K562 (cell line): ENCODE measurements at regions not wholly inside any gene's neighbourhood (a gene's known extent, or its start where the extent isn't known, plus 50 kb on each side); places are given as distances from the start of the nearest gene placed in this dataset.
A peak's percentile ranks its signal among the peaks of the same experiment; 100 is the strongest.

Experiments used
- ATAC-seq: fragments of 200-7000 bp; cut with Tn5 transposase; 3 replicates; pipeline ENCODE4 v1.9.1; 2020; ENCODE audit warnings: moderate library complexity
- BruUV-seq: library from RNA; stranded (reverse); fragments of 400-500 nt; replicated peaks from 2 replicates; lab custom pipeline; 2021; lab: Mats Ljungman, UMichigan
- CTCF ChIA-PET: fragments of 300-600 bp; formaldehyde crosslinking; extraction: SDS; loops from one replicate; lab custom pipeline; 2021; ENCODE audit warnings: low intra/inter-chr PET ratio; lab: Yijun Ruan, JAX
- POLR2A ChIA-PET: fragments of 300-600, 350-650 bp; sonication (Branson Sonifier 250); formaldehyde crosslinking; extraction: SDS; loops from one replicate; lab custom pipeline; 2021; ENCODE audit warnings: antibody characterized with exemption, inconsistent platforms; lab: Yijun Ruan, JAX
- DNase-seq, 4 experiments: peaks; one replicate each; pipeline versions ENCODE4 v3.0.0 to v3.0.0-alpha.2; 2011 to 2018; ENCODE audit warnings: low spot score in 3 of 4, mixed read lengths in 3 of 4; ENCODE audit errors: extremely low read depth in 1 of 4
- FAIRE-seq: peaks from 2 replicates; lab custom pipeline; 2011; peaks lifted over from hg19 to GRCh38; lab: Jason Lieb, UNC
- H2AFZ ChIP-seq: 2 replicates; pipeline ENCODE4 v1.6.0; 2011; ENCODE audit warnings: low read depth, low read length, control low read depth, inconsistent platforms
- H3K27ac ChIP-seq: fragments of 200-600 bp; 3 replicates; pipeline ENCODE4 v1.8.0; 2011; ENCODE audit warnings: low read depth, mild to moderate bottlenecking, control low read depth, inconsistent platforms, low read length, moderate library complexity, mixed read lengths; ENCODE audit errors: extremely low read depth
- H3K27me3 ChIP-seq, 2 experiments: fragments of 300-600 bp in 1 of 2; 2 replicates in 1 of 2; 3 replicates in 1 of 2; pipeline versions ENCODE4 v1.6.0 to v1.8.0; 2011; ENCODE audit warnings: inconsistent platforms in 2 of 2, low read length in 2 of 2, mild to moderate bottlenecking in 1 of 2, mixed read lengths in 1 of 2, moderate library complexity in 1 of 2; ENCODE audit not compliant: control insufficient read depth in 2 of 2, insufficient read depth in 2 of 2
- H3K36me3 ChIP-seq: fragments of 300-600 bp; 3 replicates; pipeline ENCODE4 v1.8.0; 2011; ENCODE audit warnings: mild to moderate bottlenecking, low read length, inconsistent platforms; ENCODE audit not compliant: control insufficient read depth, insufficient read depth
- H3K4me1 ChIP-seq, 2 experiments: fragments of 200-600 bp in 1 of 2; replicated peaks in 1 of 2; 2 replicates in 1 of 2; 3 replicates in 1 of 2; pipeline versions ENCODE4 v1.5.1 to v1.8.0; 2011; ENCODE audit warnings: inconsistent platforms in 2 of 2, low read length in 2 of 2, mild to moderate bottlenecking in 1 of 2, mixed read lengths in 1 of 2, moderate library complexity in 1 of 2; ENCODE audit not compliant: control insufficient read depth in 2 of 2, insufficient read depth in 2 of 2
- H3K4me2 ChIP-seq: 2 replicates; pipeline ENCODE4 v1.6.1; 2011; ENCODE audit warnings: low read length, control low read depth, inconsistent platforms, mixed read lengths; ENCODE audit not compliant: insufficient read depth
- H3K4me3 ChIP-seq: fragments of 200-600 bp; sonication (generic), shearing (Covaris generic); 2 replicates; pipeline ENCODE4 v1.5.1; 2016; ENCODE audit warnings: control low read depth, inconsistent platforms
- H3K79me2 ChIP-seq: fragments of 200-600 bp; 3 replicates; pipeline ENCODE4 v1.8.0; 2011; ENCODE audit warnings: low read length, inconsistent platforms; ENCODE audit not compliant: control insufficient read depth, insufficient read depth
- H3K9ac ChIP-seq, 2 experiments: 2 replicates each; pipeline versions ENCODE4 v1.6.0 to v1.6.1; 2011; ENCODE audit warnings: low read depth in 2 of 2, low read length in 2 of 2, control low read depth in 1 of 2, inconsistent platforms in 1 of 2, mild to moderate bottlenecking in 1 of 2, mixed read lengths in 1 of 2; ENCODE audit not compliant: insufficient read depth in 1 of 2
- H3K9me1 ChIP-seq: one replicate; pipeline ENCODE4 v1.6.0; 2011; ENCODE audit warnings: inconsistent platforms, mild to moderate bottlenecking, low read length, moderate library complexity; ENCODE audit not compliant: control insufficient read depth, insufficient read depth
- H3K9me3 ChIP-seq: replicated peaks from 2 replicates; pipeline ENCODE4 v1.5.1; 2011; ENCODE audit warnings: low read depth, low read length, inconsistent platforms; ENCODE audit not compliant: control insufficient read depth, insufficient read depth
- H4K20me1 ChIP-seq: replicated peaks from 2 replicates; pipeline ENCODE4 v1.6.1; 2011; ENCODE audit warnings: low read length, inconsistent platforms, mixed read lengths; ENCODE audit not compliant: control insufficient read depth, insufficient read depth
- MTA1 ChIP-seq: fragments of 450-650 bp; IDR thresholded peaks from 2 replicates; pipeline ENCODE4 v1.6.1; 2017; ENCODE audit warnings: borderline replicate concordance
- PBX2 ChIP-seq, 2 experiments: IDR thresholded peaks in 1 of 2; conservative IDR thresholded peaks in 1 of 2; 2 replicates each; pipeline ENCODE4 v1.6.1; 2016; ENCODE audit warnings: low read depth in 2 of 2, mild to moderate bottlenecking in 1 of 2, missing compliant biosample characterization in 1 of 2, missing genetic modification characterization in 1 of 2, moderate library complexity in 1 of 2
- RNF219 ChIP-seq: fragments of 250-450 bp; sonication (Bioruptor Pico); IDR thresholded peaks from 2 replicates; pipeline ENCODE4 v1.5.0; 2022; ENCODE audit warnings: mild to moderate bottlenecking
- TCF3 ChIP-seq: sonication (generic); formaldehyde crosslinking; IDR thresholded peaks from 2 replicates; pipeline ENCODE4 v1.4.0; 2020; ENCODE audit warnings: mild to moderate bottlenecking, missing genetic modification reagents
- ZMIZ1 ChIP-seq, 2 experiments: fragments of 150-350 bp in 1 of 2; IDR thresholded peaks; 2 replicates each; pipeline ENCODE4 v1.6.1; 2012 to 2016; ENCODE audit warnings: low read depth in 2 of 2, low read length in 2 of 2, mild to moderate bottlenecking in 1 of 2, moderate library complexity in 1 of 2
- ZNF592 ChIP-seq: fragments of 450-650 bp; IDR thresholded peaks from 2 replicates; pipeline ENCODE4 v1.6.1; 2017; ENCODE audit warnings: antibody characterized with exemption, mild to moderate bottlenecking
- WGBS: fragments of 100-300 bp; shearing (Covaris generic); methylation state at CpG from one replicate; pipeline ENCODE4 v1.1.6; 2016; ENCODE audit warnings: low coverage, mixed read lengths; ENCODE audit not compliant: insufficient coverage; ENCODE audit errors: missing lambda C conversion rate; 5-methylcytosine and 5-hydroxymethylcytosine counted together
- in situ Hi-C: fragments of 300-500 bp; cut with MboI; formaldehyde crosslinking; loops from 4 replicates; pipeline ENCODE4 v1.15.0; 2018; ENCODE audit warnings: inconsistent platforms, mixed read lengths
- intact Hi-C: fragments of 100-400 bp; cut with micrococcal nuclease; formaldehyde crosslinking; loops from 2 replicates; pipeline ENCODE4 v1.14.2; 2022

- TF ChIP-seq PBX2 (CRISPR knock-in tag; IDR thresholded peaks at IDR 0.05; ENCODE audit: low read depth) = no peak
- TF ChIP-seq PBX2 (tag; conservative IDR thresholded peaks at IDR 0.05; ENCODE audit: low read depth) = peak; percentile 92
- no peak for TF ChIP-seq ZMIZ1 (IDR thresholded peaks at IDR 0.05; ENCODE audit: low read depth in 2 of 2, low read length in 2 of 2)
- TF ChIP-seq, all 486 proteins: peak for 5
Measured at GRCh38 chr17:62186841-62187240, 121.8 kb upstream of the MED13 start (continued).

GRCh38 chr17:62180772-62181171 lies 115.7 kb upstream of the MED13 start:
- H3K9ac ChIP-seq = no peak overlapping the region
- no TSS peak for BruUV-seq
- H2AFZ ChIP-seq = peak overlapping the region; percentile 49
- no peak for FAIRE-seq
- H3K9me1 ChIP-seq = no peaks in the 10 kb centered on the region
- no peaks in the 10 kb centered on the region for H3K79me2 ChIP-seq
- DNase-seq = no peak
- no peak overlapping the region for H3K4me2 ChIP-seq
- in situ Hi-C loops = no loop called here
- H3K4me3 ChIP-seq = no peak overlapping the region
- no peaks in the 10 kb centered on the region for H4K20me1 ChIP-seq
- no peaks in the 10 kb centered on the region for H3K36me3 ChIP-seq
- H3K9me3 ChIP-seq = no peaks in the 10 kb centered on the region; the same call in 1 of the 2 replicates
- intact Hi-C loops = no loop called here
- ATAC-seq = no peak
- H3K27ac ChIP-seq = no peak overlapping the region
- whole genome bisulfite sequencing = 25% methylated on average over 1 of the region's 1 CpG
- CTCF ChIA-PET = no interaction called here
- POLR2A ChIA-PET = no interaction called here
- H3K27me3 ChIP-seq = no peaks in the 10 kb centered on the region
- H3K4me1 ChIP-seq = peaks cover 0 to 17% of the 10 kb centered on the region in 2 experiments; a peak in 2 of 5 replicates
- TF ChIP-seq TCF3 = no peak
- 0 out of 2 replicates have a peak, but pooled peaks have one; percentile 26 for TF ChIP-seq ZNF592
- no peak for TF ChIP-seq MTA1
- TF ChIP-seq RNF219 = no peak
